A549 (cell line): ENCODE measurements at regions not wholly inside any gene's neighbourhood (a gene's known extent, or its start where the extent isn't known, plus 50 kb on each side); places are given as distances from the start of the nearest gene placed in this dataset.

Experiments
- CEBPB ChIP-seq, 2 experiments: fragments of >200 bp in 1 of 2; sonication (Bioruptor Twin) in 1 of 2; formaldehyde crosslinking in 1 of 2; IDR thresholded peaks; 2 replicates each; pipeline ENCODE4 v1.6.1; 2012 to 2016
- CTCF ChIP-seq: fragments of >200 bp; sonication (Bioruptor Twin); formaldehyde crosslinking; IDR thresholded peaks from 3 replicates; pipeline ENCODE4 v1.5.1; 2016
- ESRRA ChIP-seq: fragments of 150-350 bp; IDR thresholded peaks from 2 replicates; pipeline ENCODE4 v1.6.1; 2014; ENCODE audit warnings: mild to moderate bottlenecking, low read length, borderline replicate concordance
- JUN ChIP-seq, 2 experiments: fragments of >200 bp; sonication (Bioruptor Twin); formaldehyde crosslinking; IDR thresholded peaks; 2 replicates in 1 of 2; 3 replicates in 1 of 2; pipeline ENCODE4 v1.6.1; 2016 to 2017
- JUNB ChIP-seq: fragments of >200 bp; sonication (Bioruptor Twin); formaldehyde crosslinking; IDR thresholded peaks from 2 replicates; pipeline ENCODE4 v1.6.1; 2016
- KDM1A ChIP-seq: fragments of 200-600 bp; sonication (generic); IDR thresholded peaks from 2 replicates; pipeline ENCODE4 v1.6.1; 2016; ENCODE audit warnings: low read depth, mild to moderate bottlenecking
- MAFK ChIP-seq: fragments of 450-650 bp; IDR thresholded peaks from 2 replicates; pipeline ENCODE4 v1.6.1; 2014; ENCODE audit not compliant: partially characterized antibody
- POLR2A ChIP-seq: IDR thresholded peaks from 2 replicates; pipeline ENCODE4 v1.6.1; 2012; ENCODE audit warnings: mild to moderate bottlenecking, low read length
- RCOR1 ChIP-seq: fragments of 150-350 bp; IDR thresholded peaks from 2 replicates; pipeline ENCODE4 v1.6.1; 2014; ENCODE audit warnings: antibody characterized with exemption, low read length, low read depth
- REST ChIP-seq: fragments of 200-600 bp; sonication (generic); IDR thresholded peaks from 2 replicates; pipeline ENCODE4 v1.6.1; 2016; ENCODE audit warnings: antibody characterized with exemption, mild to moderate bottlenecking, moderate library complexity
- RFX5 ChIP-seq: fragments of 450-650 bp; IDR thresholded peaks from 2 replicates; pipeline ENCODE4 v1.7.1; 2014; ENCODE audit warnings: antibody characterized with exemption, mild to moderate bottlenecking, moderate library complexity
- RNF2 ChIP-seq: fragments of 200-600 bp; sonication (generic); IDR thresholded peaks from 2 replicates; pipeline ENCODE4 v1.6.1; 2016; ENCODE audit warnings: low read depth, mild to moderate bottlenecking, antibody characterized with exemption, moderate library complexity, borderline replicate concordance
- TF ChIP-seq, protein P1 (sequence below): IDR thresholded peaks from 2 replicates; pipeline ENCODE4 v1.6.1; 2012

GRCh38 chr17:6285486-6285885, 149.4 kb downstream of the AIPL1 start:
- TF ChIP-seq CTCF = no peak
- TF ChIP-seq CEBPB (IDR thresholded peaks at IDR 0.05) = no peak
- no peak for TF ChIP-seq JUNB
- no peak for TF ChIP-seq RNF2
- no peak for TF ChIP-seq REST
- TF ChIP-seq ESRRA = no peak
- TF ChIP-seq POLR2A = no peak
- TF ChIP-seq, protein P1, sequence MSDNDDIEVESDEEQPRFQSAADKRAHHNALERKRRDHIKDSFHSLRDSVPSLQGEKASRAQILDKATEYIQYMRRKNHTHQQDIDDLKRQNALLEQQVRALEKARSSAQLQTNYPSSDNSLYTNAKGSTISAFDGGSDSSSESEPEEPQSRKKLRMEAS = no peak
- TF ChIP-seq MAFK = no peak
- no peak for TF ChIP-seq KDM1A
- no peak for TF ChIP-seq RFX5
- no peak for TF ChIP-seq JUN (IDR thresholded peaks at IDR 0.05)
- no peak for TF ChIP-seq RCOR1
